ENCODE measurements at regions not wholly inside any gene's neighbourhood (a gene's known extent, or its start where the extent isn't known, plus 50 kb on each side); places are given as distances from the start of the nearest gene placed in this dataset.
A peak's percentile ranks its signal among the peaks of the same experiment; 100 is the strongest.

DNA sequence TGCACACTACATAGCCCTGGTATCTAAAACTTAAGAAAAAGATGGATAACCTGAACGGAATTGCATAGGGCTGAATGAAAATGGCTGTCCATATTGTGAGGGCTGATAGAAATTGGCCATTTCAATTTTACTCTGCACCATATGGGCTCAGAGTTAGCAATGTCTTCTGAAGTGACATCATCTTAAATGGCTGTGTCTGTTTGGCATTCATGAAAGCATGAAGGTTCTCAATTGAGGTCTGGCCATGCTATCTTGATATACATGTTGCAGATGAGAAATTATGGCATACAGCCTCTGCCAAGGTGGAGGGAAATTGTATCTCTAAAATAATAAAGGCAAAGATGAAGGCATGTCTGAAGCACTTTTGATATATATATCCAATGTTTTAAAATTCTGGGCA is 226.0 kb upstream of the PDE3A start:
- TF ChIP-seq TCF7 (CRISPR knock-in tag; IDR thresholded peaks at IDR 0.05; ENCODE audit: low read depth) (no peak), NR2C2 (CRISPR knock-in tag; IDR thresholded peaks at IDR 0.05) (no peak), TP53 (CRISPR knock-in tag; IDR thresholded peaks at IDR 0.05) (no peak), CREM (CRISPR knock-in tag; IDR thresholded peaks at IDR 0.05) (no peak), ETV6 (CRISPR knock-in tag; IDR thresholded peaks at IDR 0.05) (no peak), ZNF121 (CRISPR knock-in tag; IDR thresholded peaks at IDR 0.05) (no peak), MXD4 (CRISPR knock-in tag; IDR thresholded peaks at IDR 0.05; ENCODE audit: borderline replicate concordance) (no peak), FOXP1 (CRISPR knock-in tag; IDR thresholded peaks at IDR 0.05; ENCODE audit: borderline replicate concordance) (no peak), CBFB (CRISPR knock-in tag; IDR thresholded peaks at IDR 0.05; ENCODE audit: low read depth) (no peak), JAZF1 (CRISPR knock-in tag; IDR thresholded peaks at IDR 0.05) (no peak), FOXJ3 (CRISPR knock-in tag; IDR thresholded peaks at IDR 0.05; ENCODE audit: borderline replicate concordance) (no peak), IRF2 (CRISPR knock-in tag; IDR thresholded peaks at IDR 0.05; ENCODE audit: borderline replicate concordance, low read depth) (no peak), SOX15 (CRISPR knock-in tag; IDR thresholded peaks at IDR 0.05) (no peak), FOXK1 (CRISPR knock-in tag; IDR thresholded peaks at IDR 0.05) (no peak)
- TF ChIP-seq, protein P1, sequence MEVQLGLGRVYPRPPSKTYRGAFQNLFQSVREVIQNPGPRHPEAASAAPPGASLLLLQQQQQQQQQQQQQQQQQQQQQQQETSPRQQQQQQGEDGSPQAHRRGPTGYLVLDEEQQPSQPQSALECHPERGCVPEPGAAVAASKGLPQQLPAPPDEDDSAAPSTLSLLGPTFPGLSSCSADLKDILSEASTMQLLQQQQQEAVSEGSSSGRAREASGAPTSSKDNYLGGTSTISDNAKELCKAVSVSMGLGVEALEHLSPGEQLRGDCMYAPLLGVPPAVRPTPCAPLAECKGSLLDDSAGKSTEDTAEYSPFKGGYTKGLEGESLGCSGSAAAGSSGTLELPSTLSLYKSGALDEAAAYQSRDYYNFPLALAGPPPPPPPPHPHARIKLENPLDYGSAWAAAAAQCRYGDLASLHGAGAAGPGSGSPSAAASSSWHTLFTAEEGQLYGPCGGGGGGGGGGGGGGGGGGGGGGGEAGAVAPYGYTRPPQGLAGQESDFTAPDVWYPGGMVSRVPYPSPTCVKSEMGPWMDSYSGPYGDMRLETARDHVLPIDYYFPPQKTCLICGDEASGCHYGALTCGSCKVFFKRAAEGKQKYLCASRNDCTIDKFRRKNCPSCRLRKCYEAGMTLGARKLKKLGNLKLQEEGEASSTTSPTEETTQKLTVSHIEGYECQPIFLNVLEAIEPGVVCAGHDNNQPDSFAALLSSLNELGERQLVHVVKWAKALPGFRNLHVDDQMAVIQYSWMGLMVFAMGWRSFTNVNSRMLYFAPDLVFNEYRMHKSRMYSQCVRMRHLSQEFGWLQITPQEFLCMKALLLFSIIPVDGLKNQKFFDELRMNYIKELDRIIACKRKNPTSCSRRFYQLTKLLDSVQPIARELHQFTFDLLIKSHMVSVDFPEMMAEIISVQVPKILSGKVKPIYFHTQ (CRISPR knock-in tag; IDR thresholded peaks at IDR 0.05) = no peak
- TF ChIP-seq, protein P2, sequence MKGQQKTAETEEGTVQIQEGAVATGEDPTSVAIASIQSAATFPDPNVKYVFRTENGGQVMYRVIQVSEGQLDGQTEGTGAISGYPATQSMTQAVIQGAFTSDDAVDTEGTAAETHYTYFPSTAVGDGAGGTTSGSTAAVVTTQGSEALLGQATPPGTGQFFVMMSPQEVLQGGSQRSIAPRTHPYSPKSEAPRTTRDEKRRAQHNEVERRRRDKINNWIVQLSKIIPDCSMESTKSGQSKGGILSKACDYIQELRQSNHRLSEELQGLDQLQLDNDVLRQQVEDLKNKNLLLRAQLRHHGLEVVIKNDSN (CRISPR knock-in tag; IDR thresholded peaks at IDR 0.05) = no peak
- TF ChIP-seq, protein P3, sequence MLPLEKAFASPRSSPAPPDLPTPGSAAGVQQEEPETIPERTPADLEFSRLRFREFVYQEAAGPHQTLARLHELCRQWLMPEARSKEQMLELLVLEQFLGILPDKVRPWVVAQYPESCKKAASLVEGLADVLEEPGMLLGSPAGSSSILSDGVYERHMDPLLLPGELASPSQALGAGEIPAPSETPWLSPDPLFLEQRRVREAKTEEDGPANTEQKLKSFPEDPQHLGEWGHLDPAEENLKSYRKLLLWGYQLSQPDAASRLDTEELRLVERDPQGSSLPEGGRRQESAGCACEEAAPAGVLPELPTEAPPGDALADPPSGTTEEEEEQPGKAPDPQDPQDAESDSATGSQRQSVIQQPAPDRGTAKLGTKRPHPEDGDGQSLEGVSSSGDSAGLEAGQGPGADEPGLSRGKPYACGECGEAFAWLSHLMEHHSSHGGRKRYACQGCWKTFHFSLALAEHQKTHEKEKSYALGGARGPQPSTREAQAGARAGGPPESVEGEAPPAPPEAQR (CRISPR knock-in tag; IDR thresholded peaks at IDR 0.05) = no peak
- H3K9me3 Mint-ChIP-seq = no peaks in the 10 kb centered on the region
- H3K4me3 Mint-ChIP-seq = no peak overlapping the region
- no peaks in the 10 kb centered on the region for H3K4me1 Mint-ChIP-seq
- POLR2A ChIA-PET = no interaction called here
- no peaks in the 10 kb centered on the region for H3K36me3 Mint-ChIP-seq
- no peak overlapping the region for H3K27ac Mint-ChIP-seq
- CTCF ChIA-PET = no interaction called here
- H3K27me3 Mint-ChIP-seq (ENCODE audit: low read depth) = no peaks in the 10 kb centered on the region
- no peak for DNase-seq (ENCODE audit: low spot score)
- ATAC-seq = no peak

DNA sequence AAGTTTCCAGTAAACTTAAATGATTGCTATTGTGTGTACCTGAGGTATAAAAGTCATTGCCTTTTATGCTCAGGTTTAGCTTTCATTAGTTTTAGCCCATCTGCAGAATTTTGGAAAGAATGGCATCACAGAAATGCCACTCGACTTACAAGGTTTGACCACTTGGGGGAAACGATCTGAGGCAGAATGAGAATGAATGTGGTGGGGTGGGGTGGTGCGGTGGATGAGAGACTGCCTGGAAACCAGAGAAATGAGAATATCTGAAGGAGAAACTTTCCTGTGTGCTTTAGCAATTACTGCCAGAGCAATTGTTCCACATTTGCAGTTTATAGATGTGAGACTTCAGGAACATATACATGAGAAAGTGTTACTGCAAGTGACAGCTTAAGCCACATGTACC is 225.4 kb upstream of the PDE3A start:
- Mint-ChIP-seq H3K4me1 (no peaks in the 10 kb centered on the region), H3K4me3 (no peak overlapping the region), H3K36me3 (no peaks in the 10 kb centered on the region), H3K9me3 (no peaks in the 10 kb centered on the region), H3K27me3 (ENCODE audit: low read depth) (no peaks in the 10 kb centered on the region), H3K27ac (no peak overlapping the region)
- CTCF ChIA-PET = no interaction called here
- ATAC-seq (peak; percentile 75), DNase-seq (ENCODE audit: low spot score) (no peak)
- POLR2A ChIA-PET = no interaction called here
- no peak for TF ChIP-seq NR2C2 (CRISPR knock-in tag; IDR thresholded peaks at IDR 0.05)
- TF ChIP-seq MXD4 (CRISPR knock-in tag; IDR thresholded peaks at IDR 0.05; ENCODE audit: borderline replicate concordance) = no peak
- TF ChIP-seq ZNF416 (CRISPR knock-in tag; IDR thresholded peaks at IDR 0.05) = no peak
- TF ChIP-seq ZBTB21 (CRISPR knock-in tag; IDR thresholded peaks at IDR 0.05; ENCODE audit: borderline replicate concordance) = no peak
- TF ChIP-seq PRRX2 (CRISPR knock-in tag; IDR thresholded peaks at IDR 0.05) = no peak
- TF ChIP-seq, protein P4, sequence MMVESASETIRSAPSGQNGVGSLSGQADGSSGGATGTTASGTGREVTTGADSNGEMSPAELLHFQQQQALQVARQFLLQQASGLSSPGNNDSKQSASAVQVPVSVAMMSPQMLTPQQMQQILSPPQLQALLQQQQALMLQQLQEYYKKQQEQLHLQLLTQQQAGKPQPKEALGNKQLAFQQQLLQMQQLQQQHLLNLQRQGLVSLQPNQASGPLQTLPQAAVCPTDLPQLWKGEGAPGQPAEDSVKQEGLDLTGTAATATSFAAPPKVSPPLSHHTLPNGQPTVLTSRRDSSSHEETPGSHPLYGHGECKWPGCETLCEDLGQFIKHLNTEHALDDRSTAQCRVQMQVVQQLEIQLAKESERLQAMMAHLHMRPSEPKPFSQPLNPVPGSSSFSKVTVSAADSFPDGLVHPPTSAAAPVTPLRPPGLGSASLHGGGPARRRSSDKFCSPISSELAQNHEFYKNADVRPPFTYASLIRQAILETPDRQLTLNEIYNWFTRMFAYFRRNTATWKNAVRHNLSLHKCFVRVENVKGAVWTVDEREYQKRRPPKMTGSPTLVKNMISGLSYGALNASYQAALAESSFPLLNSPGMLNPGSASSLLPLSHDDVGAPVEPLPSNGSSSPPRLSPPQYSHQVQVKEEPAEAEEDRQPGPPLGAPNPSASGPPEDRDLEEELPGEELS (CRISPR knock-in tag; IDR thresholded peaks at IDR 0.05) = no peak
- TF ChIP-seq, protein P5, sequence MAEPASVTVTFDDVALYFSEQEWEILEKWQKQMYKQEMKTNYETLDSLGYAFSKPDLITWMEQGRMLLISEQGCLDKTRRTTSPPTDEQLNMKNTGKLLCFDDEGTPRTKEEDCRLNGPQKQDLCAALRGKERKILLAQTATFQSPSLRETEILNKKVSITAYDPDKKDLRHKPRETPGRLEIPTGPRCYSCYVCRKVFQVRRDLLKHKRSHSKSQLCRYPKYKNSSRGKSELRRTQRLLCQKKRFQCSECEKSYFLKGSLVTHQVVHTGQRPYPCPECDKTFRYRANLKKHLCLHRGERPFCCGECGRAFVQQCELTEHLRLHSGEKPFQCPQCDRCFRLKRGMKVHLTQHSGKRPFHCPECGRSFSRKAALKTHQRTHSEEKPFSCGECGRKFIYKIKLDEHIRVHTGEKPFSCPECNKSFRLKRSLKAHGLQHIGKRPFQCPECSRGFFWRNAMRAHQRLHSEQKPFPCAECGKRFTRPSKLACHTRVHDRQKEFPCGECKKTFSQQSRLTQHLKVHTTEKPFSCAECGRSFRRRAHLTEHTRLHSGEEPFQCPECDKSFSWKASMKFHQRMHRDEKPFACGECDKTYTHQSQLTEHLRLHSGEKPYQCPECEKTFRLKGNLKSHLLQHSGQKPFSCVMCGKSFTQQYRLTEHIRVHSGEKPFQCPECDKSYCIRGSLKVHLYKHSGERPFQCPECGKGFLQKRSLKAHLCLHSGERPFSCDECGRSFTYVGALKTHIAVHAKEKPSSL (CRISPR knock-in tag; conservative IDR thresholded peaks at IDR 0.05) = no peak
- no peak for TF ChIP-seq IRF2 (CRISPR knock-in tag; IDR thresholded peaks at IDR 0.05; ENCODE audit: borderline replicate concordance, low read depth)
- TF ChIP-seq HMGA2 (CRISPR knock-in tag; IDR thresholded peaks at IDR 0.05) = no peak
- no peak for TF ChIP-seq ZNF671 (CRISPR knock-in tag; IDR thresholded peaks at IDR 0.05)
- no peak for TF ChIP-seq SMAD4 (CRISPR knock-in tag; IDR thresholded peaks at IDR 0.05)
- TF ChIP-seq, protein P6, sequence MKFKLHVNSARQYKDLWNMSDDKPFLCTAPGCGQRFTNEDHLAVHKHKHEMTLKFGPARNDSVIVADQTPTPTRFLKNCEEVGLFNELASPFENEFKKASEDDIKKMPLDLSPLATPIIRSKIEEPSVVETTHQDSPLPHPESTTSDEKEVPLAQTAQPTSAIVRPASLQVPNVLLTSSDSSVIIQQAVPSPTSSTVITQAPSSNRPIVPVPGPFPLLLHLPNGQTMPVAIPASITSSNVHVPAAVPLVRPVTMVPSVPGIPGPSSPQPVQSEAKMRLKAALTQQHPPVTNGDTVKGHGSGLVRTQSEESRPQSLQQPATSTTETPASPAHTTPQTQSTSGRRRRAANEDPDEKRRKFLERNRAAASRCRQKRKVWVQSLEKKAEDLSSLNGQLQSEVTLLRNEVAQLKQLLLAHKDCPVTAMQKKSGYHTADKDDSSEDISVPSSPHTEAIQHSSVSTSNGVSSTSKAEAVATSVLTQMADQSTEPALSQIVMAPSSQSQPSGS (CRISPR knock-in tag; IDR thresholded peaks at IDR 0.05; ENCODE audit: borderline replicate concordance, low read depth) = no peak
- no peak for TF ChIP-seq CREM (CRISPR knock-in tag; IDR thresholded peaks at IDR 0.05)
